Smooth muscle cell (in vitro differentiated cells): ENCODE measurements at regions not wholly inside any gene's neighbourhood (a gene's known extent, or its start where the extent isn't known, plus 50 kb on each side); places are given as distances from the start of the nearest gene placed in this dataset.
A peak's percentile ranks its signal among the peaks of the same experiment; 100 is the strongest.

ENCODE experiments used
- DNase-seq: peaks from one replicate; lab custom pipeline; 2025; ENCODE audit not compliant: unreplicated experiment; lab: John Stamatoyannopoulos, UW
- H2AFZ ChIP-seq: fragments of 200-600 bp; sonication (generic); 2 replicates; pipeline ENCODE4 v1.6.0; 2016; ENCODE audit warnings: antibody characterized with exemption, low read depth, mild to moderate bottlenecking
- H3F3A ChIP-seq: fragments of 200-600 bp; sonication (generic); 2 replicates; pipeline ENCODE4 v1.6.0; 2017; ENCODE audit warnings: antibody characterized with exemption, low read depth
- H3K27ac ChIP-seq: fragments of 200-600 bp; sonication (generic); 2 replicates; pipeline ENCODE4 v1.5.1; 2016; ENCODE audit warnings: low read depth, mild to moderate bottlenecking
- H3K27me3 ChIP-seq: fragments of 200-600 bp; sonication (generic); 2 replicates; pipeline ENCODE4 v1.6.1; 2016; ENCODE audit warnings: low read depth, mild to moderate bottlenecking
- H3K36me3 ChIP-seq: fragments of 200-600 bp; sonication (generic); 2 replicates; pipeline ENCODE4 v1.5.1; 2016; ENCODE audit warnings: low read depth
- H3K4me1 ChIP-seq: fragments of 200-600 bp; sonication (generic); 2 replicates; pipeline ENCODE4 v1.5.1; 2016; ENCODE audit warnings: low read depth
- H3K4me2 ChIP-seq: fragments of 200-600 bp; sonication (generic); 2 replicates; pipeline ENCODE4 v1.6.0; 2016; ENCODE audit warnings: mild to moderate bottlenecking
- H3K4me3 ChIP-seq: fragments of 200-600 bp; sonication (generic); 2 replicates; pipeline ENCODE4 v1.5.1; 2016; ENCODE audit warnings: mild to moderate bottlenecking
- H3K79me2 ChIP-seq: fragments of 200-600 bp; sonication (generic); 2 replicates; pipeline ENCODE4 v1.6.0; 2016; ENCODE audit warnings: low read depth, mild to moderate bottlenecking
- H3K9ac ChIP-seq: fragments of 200-600 bp; sonication (generic); 2 replicates; pipeline ENCODE4 v1.6.0; 2016; ENCODE audit warnings: low read depth
- H3K9me3 ChIP-seq: fragments of 200-600 bp; sonication (generic); replicated peaks from 2 replicates; pipeline ENCODE4 v1.5.1; 2016; ENCODE audit warnings: low read depth
- H4K20me1 ChIP-seq: fragments of 200-600 bp; sonication (generic); 2 replicates; pipeline ENCODE4 v1.6.0; 2016; ENCODE audit warnings: low read depth
- WGBS: methylation state at CpG from one replicate; pipeline ENCODE4 v1.1.7; 2016; ENCODE audit warnings: low lambda C conversion rate; 5-methylcytosine and 5-hydroxymethylcytosine counted together
- TF ChIP-seq, protein P1 (sequence below): fragments of 200-600 bp; sonication (generic); IDR thresholded peaks from 2 replicates; pipeline ENCODE4 v1.5.1; 2017; ENCODE audit warnings: borderline replicate concordance, mild to moderate bottlenecking, antibody characterized with exemption; ENCODE audit not compliant: insufficient read depth, poor library complexity, severe bottlenecking

DNA sequence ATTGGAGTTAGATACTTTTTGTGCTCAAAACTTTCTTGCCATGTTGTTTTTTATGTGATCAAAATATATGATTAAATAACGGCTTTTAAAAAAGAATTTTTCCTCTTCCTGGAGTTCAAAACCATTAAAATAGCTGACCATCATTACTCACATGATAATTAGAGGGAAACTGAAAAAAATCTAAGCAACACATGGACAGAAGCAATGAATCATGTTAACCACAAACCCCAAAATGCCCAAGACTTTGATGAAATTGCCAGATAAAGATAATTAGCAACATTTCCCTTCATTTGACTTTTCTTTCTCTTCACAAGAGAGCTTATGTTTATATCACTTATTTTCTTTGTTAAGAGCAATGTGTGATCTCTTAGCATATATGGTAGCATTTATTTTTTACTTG is 1294.2 kb downstream of the EFNA5 start:
- H3F3A ChIP-seq, result no peaks in the 10 kb centered on the region
- peak overlapping the region; percentile 44 for H3K4me2 ChIP-seq
- H3K9me3 ChIP-seq, result no peaks in the 10 kb centered on the region
- H3K27ac ChIP-seq, result no peak overlapping the region
- H3K4me3 ChIP-seq, result no peak overlapping the region
- H3K79me2 ChIP-seq, result no peaks in the 10 kb centered on the region
- H2AFZ ChIP-seq, result no peak overlapping the region
- H3K27me3 ChIP-seq, result no peaks in the 10 kb centered on the region
- TF ChIP-seq, protein P1, sequence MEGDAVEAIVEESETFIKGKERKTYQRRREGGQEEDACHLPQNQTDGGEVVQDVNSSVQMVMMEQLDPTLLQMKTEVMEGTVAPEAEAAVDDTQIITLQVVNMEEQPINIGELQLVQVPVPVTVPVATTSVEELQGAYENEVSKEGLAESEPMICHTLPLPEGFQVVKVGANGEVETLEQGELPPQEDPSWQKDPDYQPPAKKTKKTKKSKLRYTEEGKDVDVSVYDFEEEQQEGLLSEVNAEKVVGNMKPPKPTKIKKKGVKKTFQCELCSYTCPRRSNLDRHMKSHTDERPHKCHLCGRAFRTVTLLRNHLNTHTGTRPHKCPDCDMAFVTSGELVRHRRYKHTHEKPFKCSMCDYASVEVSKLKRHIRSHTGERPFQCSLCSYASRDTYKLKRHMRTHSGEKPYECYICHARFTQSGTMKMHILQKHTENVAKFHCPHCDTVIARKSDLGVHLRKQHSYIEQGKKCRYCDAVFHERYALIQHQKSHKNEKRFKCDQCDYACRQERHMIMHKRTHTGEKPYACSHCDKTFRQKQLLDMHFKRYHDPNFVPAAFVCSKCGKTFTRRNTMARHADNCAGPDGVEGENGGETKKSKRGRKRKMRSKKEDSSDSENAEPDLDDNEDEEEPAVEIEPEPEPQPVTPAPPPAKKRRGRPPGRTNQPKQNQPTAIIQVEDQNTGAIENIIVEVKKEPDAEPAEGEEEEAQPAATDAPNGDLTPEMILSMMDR, result no peak
- no peak overlapping the region for H3K9ac ChIP-seq
- H4K20me1 ChIP-seq, result no peaks in the 10 kb centered on the region
- 15% methylated on average over 1 of the region's 1 CpG for WGBS
- H3K4me1 ChIP-seq, result no peaks in the 10 kb centered on the region
- no peak for DNase-seq
- no peaks in the 10 kb centered on the region for H3K36me3 ChIP-seq

DNA sequence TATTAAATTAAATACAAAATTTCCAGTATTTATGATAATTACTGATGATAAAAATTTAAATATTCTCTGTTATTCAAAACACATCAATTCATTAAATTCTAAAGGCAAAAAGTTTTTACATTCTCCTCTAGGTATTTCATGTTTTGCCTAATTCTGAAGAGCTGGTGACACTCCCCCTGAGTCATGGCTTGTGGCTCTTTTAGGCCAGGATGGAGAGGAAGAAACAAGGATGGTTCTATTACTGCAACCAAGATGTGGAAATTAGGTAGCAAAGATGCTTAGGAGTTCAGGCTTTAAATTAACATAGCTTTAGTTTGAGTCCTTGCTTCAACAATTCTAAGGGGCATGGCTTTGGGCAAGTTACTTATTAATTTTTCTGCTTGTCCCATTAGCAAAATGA is 1295.8 kb downstream of the EFNA5 start:
- Histone ChIP-seq H3K4me2 (no peak overlapping the region), H3K4me1 (no peaks in the 10 kb centered on the region), H3K9me3 (peaks cover 2% of the 10 kb centered on the region), H2AFZ (no peak overlapping the region), H3K27ac (no peak overlapping the region), H3K9ac (no peak overlapping the region), H3K79me2 (no peaks in the 10 kb centered on the region), H3F3A (no peaks in the 10 kb centered on the region), H4K20me1 (no peaks in the 10 kb centered on the region), H3K36me3 (no peaks in the 10 kb centered on the region), H3K27me3 (no peaks in the 10 kb centered on the region), H3K4me3 (no peak overlapping the region)
- DNase-seq, result no peak
- TF ChIP-seq, protein P1, result no peak

DNA sequence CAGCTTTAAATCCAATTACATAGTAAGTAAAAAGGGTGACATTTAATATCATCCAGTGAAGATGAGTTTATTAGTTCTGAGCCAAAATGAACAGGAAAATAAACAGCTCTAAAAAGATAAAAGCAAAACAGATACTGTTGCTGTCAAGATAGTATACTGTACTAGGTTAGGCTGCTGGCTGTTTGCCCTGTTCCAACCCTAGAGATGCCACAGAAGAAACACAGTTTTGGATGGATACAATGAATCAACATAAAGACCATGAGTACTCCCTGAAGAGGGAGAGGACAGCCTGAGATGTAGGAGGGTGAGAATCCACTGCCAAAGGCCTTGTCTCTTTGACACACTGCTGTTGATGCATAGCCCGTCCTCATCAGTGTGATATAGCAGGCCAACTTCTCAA is 1302.7 kb downstream of the EFNA5 start:
- H3K9me3 ChIP-seq, result peaks cover 5% of the 10 kb centered on the region
- no peak overlapping the region for H3K27ac ChIP-seq
- no peaks in the 10 kb centered on the region for H3F3A ChIP-seq
- H3K4me1 ChIP-seq, result no peaks in the 10 kb centered on the region
- no peak overlapping the region for H3K4me3 ChIP-seq
- no peaks in the 10 kb centered on the region for H3K27me3 ChIP-seq
- TF ChIP-seq, protein P1, result no peak
- 100% methylated on average over 1 of the region's 1 CpG for WGBS
- DNase-seq, result no peak
- no peak overlapping the region for H3K4me2 ChIP-seq
- H3K79me2 ChIP-seq, result no peaks in the 10 kb centered on the region
- H4K20me1 ChIP-seq, result no peaks in the 10 kb centered on the region
- H2AFZ ChIP-seq, result no peak overlapping the region
- no peaks in the 10 kb centered on the region for H3K36me3 ChIP-seq
- H3K9ac ChIP-seq, result no peak overlapping the region

DNA sequence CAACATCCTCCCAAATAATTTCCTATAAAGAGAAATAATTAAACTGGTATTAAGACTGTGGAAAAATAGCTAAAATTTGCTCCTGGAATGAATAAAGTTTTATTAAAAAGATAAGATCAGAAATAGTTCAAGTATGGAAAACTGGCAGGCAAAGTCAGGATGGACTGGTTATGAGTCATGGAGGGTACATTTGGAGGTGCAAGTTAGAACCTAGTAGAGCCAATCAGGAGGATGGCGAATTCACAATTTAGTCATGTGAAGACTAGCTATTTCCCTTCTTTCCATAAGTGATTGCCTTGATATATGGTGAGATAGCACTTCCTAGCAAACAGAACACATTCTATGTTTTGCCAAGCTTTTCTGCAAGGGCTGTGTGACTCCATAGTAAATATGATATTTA is 1303.5 kb downstream of the EFNA5 start:
- Histone ChIP-seq H3K27me3 (no peaks in the 10 kb centered on the region), H4K20me1 (no peaks in the 10 kb centered on the region), H3K4me3 (no peak overlapping the region), H3K9ac (no peak overlapping the region), H3K27ac (no peak overlapping the region), H3K4me1 (no peaks in the 10 kb centered on the region), H3F3A (no peaks in the 10 kb centered on the region), H3K9me3 (peaks cover 5% of the 10 kb centered on the region), H3K36me3 (no peaks in the 10 kb centered on the region), H3K79me2 (no peaks in the 10 kb centered on the region), H2AFZ (no peak overlapping the region), H3K4me2 (no peak overlapping the region)
- DNase-seq, result no peak
- WGBS, result 74% methylated on average over 1 of the region's 1 CpG
- TF ChIP-seq, protein P1, result no peak
